NCI-H1105 treated with DMSO at 0.1 percent for 48 hours (cell line): ENCODE measurements at regions not wholly inside any gene's neighbourhood (a gene's known extent, or its start where the extent isn't known, plus 50 kb on each side); places are given as distances from the start of the nearest gene placed in this dataset.
"Not testable (repeated sequence)": the region's sequence is repeated elsewhere in the genome, so short reads cannot be mapped to it uniquely, and the experiment has no call there.

Experiments used
- DNase-seq: peaks from one replicate; lab custom pipeline; 2025; lab: John Stamatoyannopoulos, UW

- DNase-seq: no peak
These were observed 398.3 kb upstream of the NAALADL2 start for GRCh38 chr3:174460831-174461230.

DNA sequence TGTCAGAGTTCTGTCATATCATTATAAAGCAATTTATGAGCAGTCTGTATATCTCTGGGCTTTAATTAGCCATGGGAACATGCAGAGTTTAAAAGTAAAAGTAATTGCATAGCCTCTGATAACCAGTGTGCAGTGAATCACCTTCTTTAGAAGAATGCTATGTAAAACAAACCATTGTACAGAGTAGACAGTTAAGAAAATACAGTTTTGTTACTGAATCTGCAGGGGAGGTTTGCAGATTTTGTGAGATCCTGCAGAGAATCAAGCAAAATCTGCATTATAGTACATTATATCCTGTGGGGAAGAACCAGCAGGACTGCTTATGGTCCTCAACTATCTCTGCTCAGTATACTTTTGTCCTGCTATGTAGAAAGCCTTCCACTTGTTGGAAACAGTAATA, 396.2 kb upstream of the NAALADL2 start:
- no peak for DNase-seq

DNA sequence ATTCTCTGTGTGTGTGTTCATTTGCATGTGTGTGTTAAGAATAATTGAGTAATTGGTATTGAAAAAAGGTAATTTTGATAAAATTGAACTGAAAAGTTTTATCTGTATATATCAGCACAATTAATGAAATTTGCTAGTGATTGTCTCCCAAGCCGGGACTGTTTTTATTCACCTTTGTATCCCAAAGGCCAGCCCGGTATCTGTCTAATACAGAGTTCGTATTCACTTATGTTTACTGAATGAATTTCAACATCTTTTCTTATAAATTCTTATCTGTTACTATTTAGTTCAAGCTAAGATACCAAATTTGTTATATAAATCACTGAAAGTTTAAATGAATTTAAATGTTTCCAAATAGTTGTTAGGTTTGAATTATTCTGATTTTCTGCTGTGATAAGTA, 394.0 kb upstream of the NAALADL2 start:
- no peak for DNase-seq

- no peak for DNase-seq
These were observed 392.6 kb upstream of the NAALADL2 start for GRCh38 chr3:174466471-174467054.

DNA sequence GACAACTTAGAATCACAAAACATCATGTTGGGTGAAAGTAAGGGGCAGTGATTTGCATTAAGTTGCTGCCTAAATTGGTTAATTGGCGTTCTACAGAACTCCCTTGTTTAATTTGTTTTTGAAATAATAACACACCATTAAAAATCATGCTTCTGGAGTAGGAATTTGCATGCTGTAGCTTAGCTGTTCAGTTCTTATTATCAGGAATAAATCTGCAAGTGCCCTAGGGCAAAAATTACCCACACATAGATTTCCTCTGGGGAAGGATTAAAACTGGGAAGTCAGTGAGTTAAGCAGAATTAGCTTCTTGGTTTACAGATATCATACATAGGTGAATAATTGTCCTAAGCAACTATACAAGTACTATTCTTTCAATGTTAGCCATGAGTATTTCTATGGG, 381.6 kb upstream of the NAALADL2 start:
- no peak for DNase-seq

DNA sequence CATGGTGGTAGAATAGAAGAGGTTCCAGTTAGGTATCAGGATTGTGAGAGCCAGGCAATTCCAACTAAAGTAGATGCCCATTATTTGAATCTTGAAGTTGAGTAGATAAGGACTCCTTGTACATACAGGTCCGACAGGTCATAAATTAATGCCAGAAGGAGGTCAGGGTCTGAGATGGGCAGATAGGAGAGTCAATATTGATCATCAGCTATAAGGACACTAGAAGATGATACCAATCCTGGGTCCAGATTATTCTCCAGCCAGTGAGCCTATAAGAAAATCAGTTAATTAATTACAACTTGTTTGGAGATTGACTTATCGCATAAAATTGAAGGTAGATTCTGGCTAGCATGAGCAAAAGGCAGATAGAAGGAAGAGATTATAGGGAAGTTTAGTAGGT, 378.4 kb upstream of the NAALADL2 start:
- DNase-seq: no peak

- DNase-seq: no peak
These were observed 376.6 kb upstream of the NAALADL2 start for GRCh38 chr3:174482541-174482940.

DNA sequence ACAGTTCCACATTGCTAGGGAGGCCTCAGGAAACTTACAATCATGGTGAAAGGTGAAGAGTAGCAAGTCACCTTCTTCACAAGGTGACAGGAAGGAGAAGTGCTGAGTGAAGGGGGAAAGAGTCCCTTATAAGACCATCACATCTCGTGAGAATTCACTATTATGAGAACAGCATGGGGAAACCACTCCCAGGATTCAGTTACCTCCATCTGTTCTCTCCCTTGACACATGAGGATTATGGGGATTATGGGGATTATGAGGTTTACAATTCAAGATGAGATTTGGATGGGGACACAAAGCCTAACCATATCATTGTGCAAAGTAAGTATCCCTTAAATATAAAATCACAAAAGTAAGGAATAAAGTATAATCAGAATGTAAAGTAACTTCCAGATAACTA, 375.9 kb upstream of the NAALADL2 start:
- DNase-seq: no peak

DNA sequence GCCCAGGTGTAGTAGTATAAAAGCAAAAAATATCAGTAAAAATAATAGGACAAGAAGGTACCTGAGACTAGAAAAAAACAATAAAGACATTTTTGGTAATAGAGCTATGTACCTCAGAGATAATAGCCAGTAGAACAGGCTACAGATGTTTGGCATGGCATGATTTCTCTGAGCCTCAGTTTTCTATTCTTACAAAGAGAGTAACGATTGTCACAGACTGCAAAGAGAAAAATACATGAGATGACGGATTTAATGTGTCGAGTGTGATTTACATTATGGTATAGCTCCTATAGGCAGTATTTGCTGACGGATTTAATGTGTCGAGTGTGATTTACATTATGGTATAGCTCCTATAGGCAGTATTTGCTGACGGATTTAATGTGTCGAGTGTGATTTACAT, 375.3 kb upstream of the NAALADL2 start:
- DNase-seq: not testable (repeated sequence)

DNA sequence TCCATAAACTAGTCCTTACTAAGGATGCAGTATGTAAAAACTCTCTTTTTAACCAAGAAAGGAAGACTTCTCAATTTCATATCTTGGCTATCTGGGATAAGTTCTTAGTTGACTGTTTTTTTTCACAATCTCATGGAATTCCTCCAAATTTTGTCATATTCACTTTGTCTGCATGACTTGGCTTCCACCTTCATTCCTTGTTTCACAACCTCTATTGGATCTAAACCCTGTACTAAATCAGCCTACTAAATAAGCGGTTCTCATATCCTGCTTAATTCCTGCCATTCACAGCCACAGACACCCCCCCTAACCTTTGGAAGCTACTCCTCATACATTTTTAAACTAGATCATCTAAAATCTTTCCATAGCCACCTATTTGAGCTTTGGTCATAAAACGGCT, 370.6 kb upstream of the NAALADL2 start:
- no peak for DNase-seq

- peak; percentile 46 for DNase-seq
These were observed 363.8 kb upstream of the NAALADL2 start for GRCh38 chr3:174495311-174495710.

DNA sequence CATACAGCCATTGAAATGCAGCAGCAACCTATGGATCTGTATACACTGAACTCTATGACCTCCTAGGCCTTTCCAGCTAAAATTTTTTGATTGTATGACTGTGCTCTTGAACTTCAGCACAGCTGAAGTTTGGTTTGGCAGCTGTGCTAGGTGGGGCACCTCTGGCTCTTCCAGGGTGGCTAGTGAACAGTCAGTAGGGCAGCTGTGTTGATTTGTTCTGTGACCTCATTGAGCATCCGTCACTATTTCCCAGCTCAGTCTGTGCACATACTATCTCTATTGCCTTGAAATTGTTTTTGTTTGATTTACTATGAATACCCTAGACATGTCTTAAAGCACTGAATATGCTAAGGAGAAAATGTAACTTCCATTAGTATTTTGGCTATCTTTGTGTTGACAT, 363.2 kb upstream of the NAALADL2 start:
- DNase-seq: no peak

GRCh38 chr3:174498638-174499037, 360.5 kb upstream of the NAALADL2 start:
- DNase-seq: no peak

DNA sequence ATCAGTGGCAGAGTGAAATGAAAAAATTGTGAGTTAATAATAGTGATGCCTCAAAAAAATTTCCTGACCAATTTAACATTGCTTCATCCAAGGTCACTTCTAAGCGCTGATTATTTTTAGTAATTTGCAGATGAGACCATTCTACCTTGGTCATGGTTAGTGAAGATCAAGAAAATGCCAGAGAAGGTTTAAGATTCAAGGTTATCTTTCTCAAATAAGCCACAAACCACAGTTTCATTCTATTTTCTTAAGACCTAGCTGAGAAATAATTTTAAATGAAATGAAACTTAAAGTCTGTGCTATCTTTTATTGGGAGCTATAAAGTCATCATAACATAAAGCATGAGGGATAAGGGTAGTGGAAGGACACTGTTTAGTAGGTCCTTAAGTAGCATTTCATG, 353.9 kb upstream of the NAALADL2 start:
- no peak for DNase-seq

GRCh38 chr3:174524203-174524602, 334.9 kb upstream of the NAALADL2 start:
- no peak for DNase-seq

DNA sequence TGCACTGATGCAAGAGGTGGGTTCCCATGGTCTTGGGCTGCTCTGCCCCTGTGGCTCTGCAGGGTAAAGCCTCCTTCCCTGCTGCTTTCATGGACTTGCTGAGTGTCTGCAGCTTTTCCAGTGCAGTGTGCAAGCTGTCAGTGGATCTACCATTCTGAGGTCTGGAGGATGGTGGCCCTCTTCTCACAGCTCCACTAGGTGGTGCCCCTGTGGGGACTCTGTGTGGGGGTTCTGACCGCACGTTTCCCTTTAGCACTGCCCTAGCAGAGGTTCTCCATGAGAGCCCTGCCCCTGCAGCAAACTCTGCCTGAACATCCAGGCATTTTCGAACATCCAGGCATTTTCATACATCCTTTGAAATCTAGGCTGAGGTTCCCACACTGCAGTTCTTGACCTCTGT, 329.8 kb upstream of the NAALADL2 start:
- no peak for DNase-seq

DNA sequence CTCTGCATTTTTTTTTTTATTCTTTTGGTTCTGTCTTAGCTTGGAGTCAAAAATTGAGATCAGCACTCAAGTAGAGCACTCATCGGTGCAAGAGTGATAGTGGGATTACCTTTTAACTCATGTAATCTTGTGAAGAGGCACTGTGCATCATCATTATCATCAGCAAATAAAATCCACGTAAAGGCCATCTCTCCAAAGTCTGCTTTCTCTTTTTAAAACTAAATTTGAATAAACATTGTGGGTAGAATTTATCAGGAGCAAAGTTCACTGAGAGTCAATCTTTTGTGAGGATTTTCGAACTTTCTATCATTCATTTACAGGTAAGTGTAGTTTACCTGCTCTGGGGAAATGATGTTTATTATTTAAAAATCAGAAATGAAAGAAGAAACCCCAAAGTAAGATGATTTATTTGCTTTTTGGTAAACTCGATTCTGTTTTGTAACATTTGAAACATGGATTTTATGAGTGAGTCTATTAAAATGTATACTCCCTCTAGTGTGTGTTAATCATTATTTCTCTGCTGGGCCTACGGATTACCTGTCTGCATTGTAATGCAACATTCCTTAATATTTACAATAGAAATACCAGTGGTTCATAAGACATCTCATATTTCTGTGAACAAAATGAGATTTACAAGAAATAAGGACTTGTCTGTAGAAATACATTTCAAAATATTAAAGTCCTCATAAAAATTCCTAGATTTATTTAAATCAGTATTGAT, 327.7 kb upstream of the NAALADL2 start:
- DNase-seq: no peak

DNA sequence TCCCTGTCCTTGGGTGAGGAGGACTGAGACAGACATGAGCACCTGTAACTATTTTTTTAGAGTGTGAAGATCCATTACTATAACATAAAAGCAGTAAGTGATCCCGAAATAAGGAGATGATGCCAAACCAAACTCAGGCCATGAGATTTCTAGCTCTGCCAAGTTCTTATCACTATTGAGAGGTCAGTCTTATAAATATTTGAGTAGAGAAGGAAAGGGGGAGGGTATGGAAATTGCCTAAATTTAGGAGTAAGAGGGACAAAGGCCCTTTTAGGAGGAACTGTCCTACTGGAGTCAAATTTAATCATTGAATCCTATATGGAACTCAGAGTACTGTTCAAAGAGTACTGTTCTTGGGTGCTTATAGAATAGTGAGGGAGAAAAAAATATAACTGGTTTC, 326.9 kb upstream of the NAALADL2 start:
- no peak for DNase-seq

DNA sequence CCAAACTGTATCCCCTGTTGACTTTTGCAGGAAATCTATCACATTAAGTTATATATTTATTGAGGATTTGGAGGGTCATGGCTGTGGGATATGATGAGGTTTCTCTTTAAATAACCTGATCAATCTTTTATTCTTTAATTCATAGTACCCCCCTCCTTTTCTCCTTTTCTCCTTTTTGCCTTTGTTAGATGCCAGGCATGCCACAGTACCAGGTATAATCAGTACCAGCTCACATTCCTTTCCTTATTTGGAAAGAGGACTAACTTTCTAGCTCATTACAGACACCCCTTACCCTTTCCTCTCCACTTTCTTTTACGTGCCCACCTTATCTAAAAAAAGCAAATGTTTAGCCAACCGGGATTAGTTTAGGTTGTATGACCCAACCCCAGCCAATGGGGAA, 326.4 kb upstream of the NAALADL2 start:
- DNase-seq: no peak

DNA sequence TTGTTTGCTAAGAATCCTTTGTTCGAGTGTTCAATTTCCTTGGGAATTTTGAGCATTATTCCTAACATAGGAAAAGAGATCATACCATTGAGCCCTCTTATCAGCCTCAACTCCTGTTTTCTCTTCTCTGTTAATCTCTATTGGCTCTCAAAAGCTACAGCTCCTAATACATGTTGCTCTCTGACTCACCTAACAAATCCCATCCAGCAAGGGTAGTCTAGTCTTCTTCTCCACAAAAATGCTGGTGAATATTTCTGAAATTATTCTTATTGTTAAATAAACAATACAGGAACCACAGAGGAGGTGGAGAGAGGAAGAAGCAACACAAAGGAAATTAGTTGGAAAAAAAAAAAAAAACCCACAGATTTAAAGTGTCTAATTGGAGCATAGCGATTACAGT, 325.8 kb upstream of the NAALADL2 start:
- DNase-seq: no peak

DNA sequence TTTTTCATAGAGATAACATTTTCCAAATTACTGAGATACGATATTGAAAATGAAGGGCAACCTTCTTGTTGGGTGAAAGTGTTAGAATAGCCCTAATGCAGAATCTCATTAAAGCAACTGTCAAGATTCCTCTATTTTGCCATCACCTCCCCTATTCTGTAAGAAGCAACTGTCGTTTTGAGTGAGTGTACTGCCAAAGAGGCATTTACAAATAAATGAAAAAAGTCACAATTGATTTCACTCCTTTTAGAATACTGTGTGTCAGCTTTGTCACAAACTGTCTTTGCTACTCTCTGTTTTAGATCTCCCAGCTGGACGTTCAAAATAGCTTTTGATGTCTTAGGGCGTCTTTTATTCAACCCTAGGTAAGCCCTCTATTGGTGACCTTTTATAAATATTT, 322.8 kb upstream of the NAALADL2 start:
- no peak for DNase-seq

GRCh38 chr3:174538151-174538550, 321.0 kb upstream of the NAALADL2 start:
- no peak for DNase-seq

- peak; percentile 98 for DNase-seq
These were observed 318.8 kb upstream of the NAALADL2 start for GRCh38 chr3:174540116-174540908.
